GM12865 (cell line): ENCODE measurements at regions not wholly inside any gene's neighbourhood (a gene's known extent, or its start where the extent isn't known, plus 50 kb on each side); places are given as distances from the start of the nearest gene placed in this dataset.

Experiments
- DNase-seq: peaks from one replicate; pipeline ENCODE4 v3.0.0; 2010; ENCODE audit warnings: low read depth
- H3K4me3 ChIP-seq: 2 replicates; pipeline ENCODE4 v1.5.1; 2011; ENCODE audit warnings: mild to moderate bottlenecking, low read depth, low read length, control low read depth
- CTCF ChIP-seq: IDR thresholded peaks from 2 replicates; pipeline ENCODE4 v1.5.1; 2011; ENCODE audit warnings: low read length, control low read depth, low read depth, inconsistent platforms; ENCODE audit not compliant: insufficient read depth; ENCODE audit errors: missing control alignments

GRCh38 chr20:48480216-48480772, 347.5 kb downstream of the PREX1 start:
- no peak for DNase-seq
- TF ChIP-seq CTCF: no peak
- no peak overlapping the region for H3K4me3 ChIP-seq

GRCh38 chr20:48478806-48479585, 348.8 kb downstream of the PREX1 start:
- H3K4me3 ChIP-seq: no peak overlapping the region
- DNase-seq: no peak
- TF ChIP-seq CTCF: no peak

GRCh38 chr20:48478370-48478769, 349.4 kb downstream of the PREX1 start:
- peak; percentile 69 for DNase-seq
- H3K4me3 ChIP-seq: no peak overlapping the region
- no peak for TF ChIP-seq CTCF

GRCh38 chr20:48476854-48477253, 350.9 kb downstream of the PREX1 start:
- no peak overlapping the region for H3K4me3 ChIP-seq
- TF ChIP-seq CTCF: no peak
- DNase-seq: no peak

- H3K4me3 ChIP-seq: no peak overlapping the region
- no peak for DNase-seq
- TF ChIP-seq CTCF: no peak
These were observed 353.8 kb downstream of the PREX1 start for GRCh38 chr20:48474022-48474421.

- TF ChIP-seq CTCF: no peak
- no peak overlapping the region for H3K4me3 ChIP-seq
These were observed 355.9 kb downstream of the PREX1 start for GRCh38 chr20:48471759-48472408.

More at GRCh38 chr20:48471759-48472408, 355.9 kb downstream of the PREX1 start:
- DNase-seq: no peak
